Suppressor macrophage treated with lipopolysaccharide for 4 hours (primary cell): ENCODE measurements at regions not wholly inside any gene's neighbourhood (a gene's known extent, or its start where the extent isn't known, plus 50 kb on each side); places are given as distances from the start of the nearest gene placed in this dataset.
A peak's percentile ranks its signal among the peaks of the same experiment; 100 is the strongest.

Source experiments
- DNase-seq: peaks from one replicate; pipeline ENCODE4 v3.0.0-alpha.2; 2020

- DNase-seq: no peak
Measured at GRCh38 chr7:156590212-156590611, 50.4 kb upstream of the RNF32 start.

- DNase-seq: no peak
Measured at GRCh38 chr7:156589808-156590207, 50.8 kb upstream of the RNF32 start.

GRCh38 chr7:156585926-156586325, 54.6 kb upstream of the RNF32 start:
- DNase-seq: no peak

GRCh38 chr7:156585025-156585648, 55.4 kb upstream of the RNF32 start:
- no peak for DNase-seq

GRCh38 chr7:156582591-156583123, 57.9 kb upstream of the RNF32 start:
- no peak for DNase-seq

GRCh38 chr7:156580036-156580435, 60.5 kb upstream of the RNF32 start:
- DNase-seq: no peak

GRCh38 chr7:156579566-156579965, 61.0 kb upstream of the RNF32 start:
- no peak for DNase-seq

- DNase-seq: no peak
Measured at GRCh38 chr7:156578978-156579430, 61.6 kb upstream of the RNF32 start.

- DNase-seq: no peak
Measured at GRCh38 chr7:156578578-156578940, 62.0 kb upstream of the RNF32 start.

- DNase-seq: no peak
Measured at GRCh38 chr7:156577645-156578577, 62.7 kb upstream of the RNF32 start.

GRCh38 chr7:156576216-156577058, 64.1 kb upstream of the RNF32 start:
- no peak for DNase-seq

GRCh38 chr7:156568258-156568657, 72.3 kb upstream of the RNF32 start:
- no peak for DNase-seq

- no peak for DNase-seq
Measured at GRCh38 chr7:156566812-156567549, 73.6 kb upstream of the RNF32 start.

- DNase-seq: peak; percentile 6
Measured at GRCh38 chr7:156565002-156565401, 75.6 kb upstream of the RNF32 start.

- DNase-seq: no peak
Measured at GRCh38 chr7:156560696-156561095, 79.9 kb upstream of the RNF32 start.

GRCh38 chr7:156560075-156560474, 80.5 kb upstream of the RNF32 start:
- DNase-seq: no peak

- DNase-seq: no peak
Measured at GRCh38 chr7:156559001-156559400, 81.6 kb upstream of the RNF32 start.

GRCh38 chr7:156558198-156558597, 82.4 kb upstream of the RNF32 start:
- DNase-seq: no peak

- no peak for DNase-seq
Measured at GRCh38 chr7:156556083-156556482, 84.5 kb upstream of the RNF32 start.

GRCh38 chr7:156554488-156554887, 86.1 kb upstream of the RNF32 start:
- DNase-seq: no peak

GRCh38 chr7:156549636-156550035, 90.9 kb upstream of the RNF32 start:
- DNase-seq: no peak

- no peak for DNase-seq
Measured at GRCh38 chr7:156547884-156548561, 92.6 kb upstream of the RNF32 start.
